PC-9 (cell line): ENCODE measurements at regions not wholly inside any gene's neighbourhood (a gene's known extent, or its start where the extent isn't known, plus 50 kb on each side); places are given as distances from the start of the nearest gene placed in this dataset.

Experiments used
- EZH2 ChIP-seq: fragments of 200-600 bp; sonication (generic); IDR thresholded peaks from 2 replicates; pipeline ENCODE4 v1.8.0; 2017; ENCODE audit warnings: antibody characterized with exemption, low read depth
- TF ChIP-seq, protein P1 (sequence below): fragments of 200-600 bp; sonication (generic); conservative IDR thresholded peaks from 2 replicates; pipeline ENCODE4 v1.6.1; 2017; ENCODE audit warnings: mixed run types, antibody characterized with exemption, mild to moderate bottlenecking, moderate library complexity

DNA sequence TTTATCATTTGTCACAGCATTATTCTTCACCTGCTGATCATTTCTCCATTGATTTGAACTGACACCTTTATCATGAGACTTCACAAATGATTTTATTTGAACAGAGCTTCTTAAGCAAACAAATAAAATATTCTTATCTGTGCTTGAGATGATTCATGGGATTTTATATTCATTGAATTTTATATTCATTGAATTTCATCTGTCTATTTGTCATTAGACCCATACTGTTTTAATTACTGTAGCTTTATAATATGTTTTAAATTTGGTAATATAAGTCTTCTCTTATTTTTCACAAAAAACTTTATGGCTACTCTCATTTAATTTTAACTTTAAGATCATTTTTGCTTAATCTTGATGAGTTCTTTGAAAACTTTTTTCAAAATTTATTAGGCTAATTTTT is 777.4 kb upstream of the TBX3 start:
- TF ChIP-seq, protein P1, sequence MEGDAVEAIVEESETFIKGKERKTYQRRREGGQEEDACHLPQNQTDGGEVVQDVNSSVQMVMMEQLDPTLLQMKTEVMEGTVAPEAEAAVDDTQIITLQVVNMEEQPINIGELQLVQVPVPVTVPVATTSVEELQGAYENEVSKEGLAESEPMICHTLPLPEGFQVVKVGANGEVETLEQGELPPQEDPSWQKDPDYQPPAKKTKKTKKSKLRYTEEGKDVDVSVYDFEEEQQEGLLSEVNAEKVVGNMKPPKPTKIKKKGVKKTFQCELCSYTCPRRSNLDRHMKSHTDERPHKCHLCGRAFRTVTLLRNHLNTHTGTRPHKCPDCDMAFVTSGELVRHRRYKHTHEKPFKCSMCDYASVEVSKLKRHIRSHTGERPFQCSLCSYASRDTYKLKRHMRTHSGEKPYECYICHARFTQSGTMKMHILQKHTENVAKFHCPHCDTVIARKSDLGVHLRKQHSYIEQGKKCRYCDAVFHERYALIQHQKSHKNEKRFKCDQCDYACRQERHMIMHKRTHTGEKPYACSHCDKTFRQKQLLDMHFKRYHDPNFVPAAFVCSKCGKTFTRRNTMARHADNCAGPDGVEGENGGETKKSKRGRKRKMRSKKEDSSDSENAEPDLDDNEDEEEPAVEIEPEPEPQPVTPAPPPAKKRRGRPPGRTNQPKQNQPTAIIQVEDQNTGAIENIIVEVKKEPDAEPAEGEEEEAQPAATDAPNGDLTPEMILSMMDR: no peak
- no peak for TF ChIP-seq EZH2
